Right lobe of liver (tissue), 4 donors: ENCODE measurements at regions not wholly inside any gene's neighbourhood (a gene's known extent, or its start where the extent isn't known, plus 50 kb on each side); places are given as distances from the start of the nearest gene placed in this dataset.

Source experiments
- POLR2A ChIP-seq: fragments of 450-650 bp; IDR thresholded peaks from one replicate; pipeline ENCODE4 v1.6.1; 2017; ENCODE audit warnings: antibody characterized with exemption, mild to moderate bottlenecking
- TF ChIP-seq, protein P1 (sequence below), 4 donors: fragments of 200-600 bp in 3 of 4; fragments of 450-650 bp in 1 of 4; IDR thresholded peaks; one replicate each; pipeline versions ENCODE4 v1.5.1 to v1.8.0; 2016 to 2022; ENCODE audit warnings: antibody characterized with exemption in 4 of 4, mild to moderate bottlenecking in 2 of 4
- donor health status: DM: no; HTN: no; CAD: no.
- donor health status: DM: no; HTN: no; CAD: no.
- donor health status: DM: no; HTN: yes; CAD: no.

- TF ChIP-seq, protein P1, sequence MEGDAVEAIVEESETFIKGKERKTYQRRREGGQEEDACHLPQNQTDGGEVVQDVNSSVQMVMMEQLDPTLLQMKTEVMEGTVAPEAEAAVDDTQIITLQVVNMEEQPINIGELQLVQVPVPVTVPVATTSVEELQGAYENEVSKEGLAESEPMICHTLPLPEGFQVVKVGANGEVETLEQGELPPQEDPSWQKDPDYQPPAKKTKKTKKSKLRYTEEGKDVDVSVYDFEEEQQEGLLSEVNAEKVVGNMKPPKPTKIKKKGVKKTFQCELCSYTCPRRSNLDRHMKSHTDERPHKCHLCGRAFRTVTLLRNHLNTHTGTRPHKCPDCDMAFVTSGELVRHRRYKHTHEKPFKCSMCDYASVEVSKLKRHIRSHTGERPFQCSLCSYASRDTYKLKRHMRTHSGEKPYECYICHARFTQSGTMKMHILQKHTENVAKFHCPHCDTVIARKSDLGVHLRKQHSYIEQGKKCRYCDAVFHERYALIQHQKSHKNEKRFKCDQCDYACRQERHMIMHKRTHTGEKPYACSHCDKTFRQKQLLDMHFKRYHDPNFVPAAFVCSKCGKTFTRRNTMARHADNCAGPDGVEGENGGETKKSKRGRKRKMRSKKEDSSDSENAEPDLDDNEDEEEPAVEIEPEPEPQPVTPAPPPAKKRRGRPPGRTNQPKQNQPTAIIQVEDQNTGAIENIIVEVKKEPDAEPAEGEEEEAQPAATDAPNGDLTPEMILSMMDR (IDR thresholded peaks at IDR 0.05), result no peak
- TF ChIP-seq POLR2A, result no peak
These were observed 491.1 kb upstream of the NR2F2 start for GRCh38 chr15:95839367-95839782.
